Kidney epithelial cell (primary cell): ENCODE measurements at regions not wholly inside any gene's neighbourhood (a gene's known extent, or its start where the extent isn't known, plus 50 kb on each side); places are given as distances from the start of the nearest gene placed in this dataset.

Source experiments
- DNase-seq: peaks from one replicate; pipeline ENCODE4 v3.0.0-alpha.2; 2010; ENCODE audit warnings: low read depth
- H3K27me3 ChIP-seq: 2 replicates; pipeline ENCODE4 v1.6.0; 2011; ENCODE audit warnings: low read length; ENCODE audit not compliant: control insufficient read depth, insufficient read depth
- H3K36me3 ChIP-seq: 2 replicates; pipeline ENCODE4 v1.5.1; 2011; ENCODE audit warnings: low read length; ENCODE audit not compliant: control insufficient read depth, insufficient read depth
- H3K4me3 ChIP-seq: 2 replicates; pipeline ENCODE4 v1.5.1; 2011; ENCODE audit warnings: low read depth, mild to moderate bottlenecking, control low read depth, low read length
- TF ChIP-seq, protein P1 (sequence below): IDR thresholded peaks from 2 replicates; pipeline ENCODE4 v1.5.1; 2011; ENCODE audit warnings: mild to moderate bottlenecking, moderate library complexity, low read length, control low read depth, inconsistent platforms; ENCODE audit not compliant: insufficient read depth, poor library complexity, severe bottlenecking

DNA sequence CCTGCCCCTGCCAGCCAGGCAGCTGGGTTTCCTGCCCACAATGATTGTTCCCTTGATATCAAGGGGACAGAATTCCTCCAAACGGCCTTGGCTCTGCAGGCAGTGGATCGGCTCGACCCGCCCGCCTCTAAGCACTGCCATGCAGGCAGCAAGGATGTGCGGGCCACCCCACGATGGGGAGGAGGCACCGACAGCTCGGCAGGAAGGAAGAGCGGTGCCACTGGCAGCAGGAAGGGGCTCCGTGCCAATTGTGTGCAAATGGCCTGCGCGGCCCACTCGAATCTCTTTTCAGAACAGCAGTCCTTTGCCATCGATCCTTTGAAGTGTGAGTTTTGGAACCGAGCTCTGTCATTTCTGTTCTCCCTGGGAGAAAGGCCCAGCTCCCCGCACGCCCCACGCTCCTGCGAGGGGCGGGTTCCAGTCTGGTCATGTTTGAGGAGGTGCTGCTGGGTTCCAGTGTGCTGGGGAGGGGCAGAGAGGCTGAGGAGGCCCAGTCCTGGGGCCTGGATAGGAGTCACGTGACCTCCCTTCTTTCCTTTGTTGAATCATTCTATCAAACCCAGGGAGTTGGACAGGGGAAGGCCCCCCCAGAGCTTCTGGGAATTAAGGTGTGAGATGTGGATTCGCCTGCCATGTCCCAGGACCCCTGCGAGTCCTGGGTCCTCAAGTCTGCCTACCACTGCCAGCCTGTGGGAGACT lies 406.0 kb downstream of the CTTN start:
- Histone ChIP-seq H3K36me3 (no peaks in the 10 kb centered on the region), H3K27me3 (no peaks in the 10 kb centered on the region), H3K4me3 (no peak overlapping the region)
- DNase-seq, result no peak
- TF ChIP-seq, protein P1, sequence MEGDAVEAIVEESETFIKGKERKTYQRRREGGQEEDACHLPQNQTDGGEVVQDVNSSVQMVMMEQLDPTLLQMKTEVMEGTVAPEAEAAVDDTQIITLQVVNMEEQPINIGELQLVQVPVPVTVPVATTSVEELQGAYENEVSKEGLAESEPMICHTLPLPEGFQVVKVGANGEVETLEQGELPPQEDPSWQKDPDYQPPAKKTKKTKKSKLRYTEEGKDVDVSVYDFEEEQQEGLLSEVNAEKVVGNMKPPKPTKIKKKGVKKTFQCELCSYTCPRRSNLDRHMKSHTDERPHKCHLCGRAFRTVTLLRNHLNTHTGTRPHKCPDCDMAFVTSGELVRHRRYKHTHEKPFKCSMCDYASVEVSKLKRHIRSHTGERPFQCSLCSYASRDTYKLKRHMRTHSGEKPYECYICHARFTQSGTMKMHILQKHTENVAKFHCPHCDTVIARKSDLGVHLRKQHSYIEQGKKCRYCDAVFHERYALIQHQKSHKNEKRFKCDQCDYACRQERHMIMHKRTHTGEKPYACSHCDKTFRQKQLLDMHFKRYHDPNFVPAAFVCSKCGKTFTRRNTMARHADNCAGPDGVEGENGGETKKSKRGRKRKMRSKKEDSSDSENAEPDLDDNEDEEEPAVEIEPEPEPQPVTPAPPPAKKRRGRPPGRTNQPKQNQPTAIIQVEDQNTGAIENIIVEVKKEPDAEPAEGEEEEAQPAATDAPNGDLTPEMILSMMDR, result no peak

DNA sequence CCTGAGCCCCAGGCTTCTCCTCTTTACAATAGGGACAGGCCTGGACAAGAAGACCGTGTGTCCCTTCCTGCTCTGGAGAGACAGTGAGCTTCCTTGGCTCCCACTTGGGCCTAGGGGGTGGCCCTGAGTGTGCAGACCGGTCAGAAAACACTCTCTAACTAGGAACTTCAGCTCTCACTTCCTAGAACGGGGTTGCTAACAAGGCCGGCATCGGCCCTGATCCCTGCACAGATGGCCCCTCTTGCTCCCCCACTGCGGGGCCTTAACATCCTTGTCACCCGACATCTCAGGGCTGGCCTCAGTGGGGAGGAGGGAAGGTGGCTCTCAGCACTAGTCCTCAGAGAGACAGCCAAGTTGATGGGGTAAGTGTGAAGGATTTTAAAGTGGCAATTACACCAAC lies 406.9 kb downstream of the CTTN start:
- H3K36me3 ChIP-seq, result no peaks in the 10 kb centered on the region
- TF ChIP-seq, protein P1, result no peak
- no peak overlapping the region for H3K4me3 ChIP-seq
- no peaks in the 10 kb centered on the region for H3K27me3 ChIP-seq
- DNase-seq, result no peak

DNA sequence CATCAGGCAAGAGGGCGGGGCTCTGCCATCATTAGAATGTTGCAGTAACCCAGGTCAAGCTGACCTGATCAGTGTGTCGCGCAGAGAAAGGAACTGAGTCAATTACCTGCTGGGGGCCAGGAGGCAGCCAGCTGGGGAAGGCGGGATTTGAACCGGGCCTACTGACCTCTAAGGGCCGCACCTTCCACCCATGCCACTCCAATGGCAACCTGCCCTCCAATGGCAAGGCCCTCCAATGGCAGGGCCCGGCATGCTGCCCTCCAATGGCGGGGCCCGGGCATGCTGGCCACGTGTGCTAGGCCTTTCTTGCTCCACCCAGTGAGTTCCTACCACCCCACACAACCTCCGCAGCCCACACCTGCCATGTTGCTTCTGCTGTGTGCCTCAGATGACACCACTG lies 407.6 kb downstream of the CTTN start:
- H3K27me3 ChIP-seq, result no peaks in the 10 kb centered on the region
- TF ChIP-seq, protein P1, result no peak
- no peak overlapping the region for H3K4me3 ChIP-seq
- no peak for DNase-seq
- H3K36me3 ChIP-seq, result no peaks in the 10 kb centered on the region

DNA sequence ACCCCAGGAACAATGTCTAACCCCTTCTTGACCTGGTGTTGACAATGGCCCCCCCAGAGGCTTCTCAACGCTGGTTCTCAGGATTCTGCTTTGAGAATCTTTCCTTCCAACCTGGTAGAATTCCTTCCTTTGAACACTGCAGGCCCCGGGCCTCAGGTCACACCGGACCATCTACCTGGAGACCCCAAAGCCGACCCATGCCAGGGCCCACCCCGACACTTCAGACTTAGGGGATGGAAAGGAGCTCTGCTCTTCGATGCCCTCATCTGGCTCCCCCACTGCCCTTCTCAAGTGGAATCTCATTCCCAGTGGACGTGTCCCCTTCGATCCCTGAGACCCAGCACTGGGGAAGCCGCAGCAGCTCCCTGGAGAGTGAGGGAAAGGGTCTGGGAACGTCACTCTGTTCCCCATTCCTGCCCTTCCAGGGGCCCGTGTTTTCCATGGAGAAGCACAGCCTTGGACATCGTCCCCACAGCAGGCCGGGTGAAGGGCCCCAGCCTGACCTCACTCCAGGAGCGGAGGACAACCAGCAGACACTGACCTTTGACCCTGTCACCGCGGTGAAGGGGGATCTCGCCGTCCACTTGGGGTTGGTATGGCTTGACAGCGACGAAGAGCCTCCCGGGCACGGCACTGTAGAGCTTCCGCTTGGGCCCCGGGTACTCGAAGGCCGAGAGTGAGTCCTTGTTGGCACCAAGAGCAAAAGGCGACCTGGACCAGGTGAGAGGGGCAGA lies 408.3 kb downstream of the CTTN start:
- H3K36me3 ChIP-seq, result no peaks in the 10 kb centered on the region
- H3K4me3 ChIP-seq, result no peak overlapping the region
- no peaks in the 10 kb centered on the region for H3K27me3 ChIP-seq
- TF ChIP-seq, protein P1, result no peak
- no peak for DNase-seq

DNA sequence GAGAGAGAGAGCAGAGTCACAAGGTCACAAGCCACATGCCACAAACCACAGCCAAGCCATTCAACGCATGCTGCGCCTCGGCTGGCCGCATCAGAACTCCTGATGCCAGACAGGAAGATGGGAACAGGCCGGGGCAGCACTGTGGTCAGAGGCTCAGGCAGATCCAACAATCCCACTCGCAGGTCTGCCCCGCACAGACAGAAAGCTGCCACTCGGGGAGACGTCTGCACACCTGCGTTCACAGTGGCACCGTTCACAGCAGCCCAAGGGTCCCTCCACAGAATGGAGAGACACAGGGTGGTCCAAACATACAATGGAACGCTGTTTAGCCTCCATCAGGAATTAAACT lies 408.8 kb downstream of the CTTN start:
- TF ChIP-seq, protein P1, result no peak
- H3K36me3 ChIP-seq, result no peaks in the 10 kb centered on the region
- no peak overlapping the region for H3K4me3 ChIP-seq
- no peaks in the 10 kb centered on the region for H3K27me3 ChIP-seq
- DNase-seq, result no peak
